ENCODE measurements at regions not wholly inside any gene's neighbourhood (a gene's known extent, or its start where the extent isn't known, plus 50 kb on each side); places are given as distances from the start of the nearest gene placed in this dataset.

- no peak overlapping the region for H3K4me3 ChIP-seq (ENCODE audit: control insufficient read depth in 2 of 3, extremely low read depth in 1 of 3, insufficient read depth in 2 of 3, low read depth in 1 of 3, low read length in 3 of 3)
- H3K9me1 ChIP-seq (ENCODE audit: control insufficient read depth, extremely low read depth, insufficient read depth, low read length): no peaks in the 10 kb centered on the region
- H3K27ac ChIP-seq (ENCODE audit: control insufficient read depth, insufficient read depth, low read length): no peak overlapping the region
- no peaks in the 10 kb centered on the region for H4K20me1 ChIP-seq (ENCODE audit: control insufficient read depth, extremely low read depth, insufficient read depth, low read length)
- no peak for DNase-seq (ENCODE audit: low read depth, low spot score)
- no peaks in the 10 kb centered on the region for H3K4me1 ChIP-seq (ENCODE audit: control insufficient read depth, extremely low read depth, insufficient read depth, low read length)
- H3K4me2 ChIP-seq (ENCODE audit: control insufficient read depth, extremely low read depth, insufficient read depth, low read depth, low read length): no peak overlapping the region
- no peaks in the 10 kb centered on the region for H3K36me3 ChIP-seq (ENCODE audit: control insufficient read depth in 2 of 2, extremely low read depth in 1 of 2, insufficient read depth in 2 of 2, low read length in 2 of 2)
- FAIRE-seq: no peak
- no peak overlapping the region for H3K9ac ChIP-seq (ENCODE audit: control insufficient read depth, extremely low read depth, insufficient read depth, low read length)
- no peaks in the 10 kb centered on the region for H3K9me3 ChIP-seq (ENCODE audit: control insufficient read depth, low read depth, low read length)
- no peak overlapping the region for H2AFZ ChIP-seq (ENCODE audit: control insufficient read depth, low read length)
- dilution Hi-C loops (cut with MboI; ENCODE audit: extremely low pct_ligation_motif_present, low sequenced_read_pairs): no loop called here
- no peaks in the 10 kb centered on the region for H3K27me3 ChIP-seq (ENCODE audit: control insufficient read depth, extremely low read depth, insufficient read depth, low read length)
- TF ChIP-seq EZH2 (IDR thresholded peaks at IDR 0.05; ENCODE audit: low read length): no peak
- no peak for TF ChIP-seq CTCF (optimal IDR thresholded peaks at IDR 0.05 in 1 of 3, IDR thresholded peaks at IDR 0.05 in 1 of 3, conservative IDR thresholded peaks at IDR 0.05 in 1 of 3; ENCODE audit: extremely low read depth in 1 of 3, insufficient read depth in 2 of 3, low read length in 3 of 3)
- no peaks in the 10 kb centered on the region for H3K79me2 ChIP-seq (ENCODE audit: control insufficient read depth, insufficient read depth, low read length)
Measured at GRCh38 chr21:27372381-27372780, 405.5 kb upstream of the ADAMTS5 start.

- dilution Hi-C loops (cut with MboI; ENCODE audit: extremely low pct_ligation_motif_present, low sequenced_read_pairs): no loop called here
- Histone ChIP-seq H3K27me3 (ENCODE audit: control insufficient read depth, extremely low read depth, insufficient read depth, low read length) (no peaks in the 10 kb centered on the region), H3K9me1 (ENCODE audit: control insufficient read depth, extremely low read depth, insufficient read depth, low read length) (no peaks in the 10 kb centered on the region), H3K79me2 (ENCODE audit: control insufficient read depth, insufficient read depth, low read length) (no peaks in the 10 kb centered on the region), H3K9ac (ENCODE audit: control insufficient read depth, extremely low read depth, insufficient read depth, low read length) (no peak overlapping the region), H2AFZ (ENCODE audit: control insufficient read depth, low read length) (no peak overlapping the region), H3K9me3 (ENCODE audit: control insufficient read depth, low read depth, low read length) (no peaks in the 10 kb centered on the region), H3K36me3 (ENCODE audit: control insufficient read depth in 2 of 2, extremely low read depth in 1 of 2, insufficient read depth in 2 of 2, low read length in 2 of 2) (no peaks in the 10 kb centered on the region), H4K20me1 (ENCODE audit: control insufficient read depth, extremely low read depth, insufficient read depth, low read length) (no peaks in the 10 kb centered on the region), H3K4me2 (ENCODE audit: control insufficient read depth, extremely low read depth, insufficient read depth, low read depth, low read length) (no peak overlapping the region), H3K4me1 (ENCODE audit: control insufficient read depth, extremely low read depth, insufficient read depth, low read length) (no peaks in the 10 kb centered on the region), H3K27ac (ENCODE audit: control insufficient read depth, insufficient read depth, low read length) (no peak overlapping the region), H3K4me3 (ENCODE audit: control insufficient read depth in 2 of 3, extremely low read depth in 1 of 3, insufficient read depth in 2 of 3, low read depth in 1 of 3, low read length in 3 of 3) (no peak overlapping the region)
- FAIRE-seq (peak; percentile 5), DNase-seq (ENCODE audit: low read depth, low spot score) (no peak)
- TF ChIP-seq CTCF (optimal IDR thresholded peaks at IDR 0.05 in 1 of 3, IDR thresholded peaks at IDR 0.05 in 1 of 3, conservative IDR thresholded peaks at IDR 0.05 in 1 of 3; ENCODE audit: extremely low read depth in 1 of 3, insufficient read depth in 2 of 3, low read length in 3 of 3) (no peak), EZH2 (IDR thresholded peaks at IDR 0.05; ENCODE audit: low read length) (no peak)
Measured at GRCh38 chr21:27371975-27372331, 405.1 kb upstream of the ADAMTS5 start.
